Type B pancreatic cell (in vitro differentiated cells): ENCODE measurements at regions not wholly inside any gene's neighbourhood (a gene's known extent, or its start where the extent isn't known, plus 50 kb on each side); places are given as distances from the start of the nearest gene placed in this dataset.

ENCODE experiments used
- DNase-seq: peaks from one replicate; pipeline ENCODE4 v3.0.0; 2021; ENCODE audit warnings: mixed read lengths; ENCODE audit not compliant: unreplicated experiment; ENCODE audit errors: extremely low spot score
- H3K27ac Mint-ChIP-seq: 2 replicates; pipeline ENCODE4 v1.8.0; 2021; ENCODE audit warnings: mild to moderate bottlenecking, mixed read lengths
- H3K27me3 Mint-ChIP-seq: 2 replicates; pipeline ENCODE4 v1.8.0; 2021; ENCODE audit warnings: mixed read lengths
- H3K36me3 Mint-ChIP-seq: 2 replicates; pipeline ENCODE4 v1.8.0; 2021; ENCODE audit warnings: mixed read lengths
- H3K4me1 Mint-ChIP-seq: one replicate; pipeline ENCODE4 v1.8.0; 2021; ENCODE audit warnings: mixed read lengths; ENCODE audit not compliant: unreplicated experiment
- H3K4me3 Mint-ChIP-seq: 2 replicates; pipeline ENCODE4 v1.8.0; 2021; ENCODE audit warnings: mild to moderate bottlenecking, mixed read lengths
- H3K9me3 Mint-ChIP-seq: 2 replicates; pipeline ENCODE4 v1.8.0; 2021; ENCODE audit warnings: mixed read lengths
- CTCF ChIP-seq: fragments of 200-600 bp; sonication (generic); conservative IDR thresholded peaks from 2 replicates; pipeline ENCODE4 v1.5.0; 2021; ENCODE audit warnings: antibody characterized with exemption, mild to moderate bottlenecking

DNA sequence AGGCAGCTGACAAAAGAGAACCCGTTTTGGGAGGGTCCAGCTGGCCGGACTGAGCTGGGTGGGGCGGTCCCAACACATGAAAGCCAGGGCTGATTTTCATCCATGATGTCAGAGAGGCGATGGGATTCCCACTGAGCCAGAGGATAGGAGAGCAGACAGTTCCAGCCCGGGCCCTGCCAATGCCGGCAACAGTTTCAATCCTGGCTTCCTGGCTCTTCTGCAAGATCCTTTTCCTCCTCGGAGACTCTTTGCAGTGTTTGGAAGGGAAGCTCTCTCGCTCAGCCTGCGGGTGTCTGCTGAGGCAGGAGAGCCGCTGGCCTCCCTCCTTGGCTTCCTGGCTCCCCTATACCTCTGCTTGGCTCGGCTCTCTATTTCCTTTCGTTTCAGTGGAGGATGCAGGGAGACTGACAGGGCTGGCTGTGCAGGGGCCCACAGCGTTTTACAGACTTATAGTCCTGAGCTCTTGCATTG lies 145.5 kb upstream of the SOX9 start:
- Mint-ChIP-seq H3K36me3 (no peaks in the 10 kb centered on the region), H3K27ac (no peak overlapping the region), H3K9me3 (no peaks in the 10 kb centered on the region), H3K4me1 (no peaks in the 10 kb centered on the region), H3K27me3 (peaks cover 15% of the 10 kb centered on the region), H3K4me3 (no peak overlapping the region)
- no peak for DNase-seq
- TF ChIP-seq CTCF: no peak

DNA sequence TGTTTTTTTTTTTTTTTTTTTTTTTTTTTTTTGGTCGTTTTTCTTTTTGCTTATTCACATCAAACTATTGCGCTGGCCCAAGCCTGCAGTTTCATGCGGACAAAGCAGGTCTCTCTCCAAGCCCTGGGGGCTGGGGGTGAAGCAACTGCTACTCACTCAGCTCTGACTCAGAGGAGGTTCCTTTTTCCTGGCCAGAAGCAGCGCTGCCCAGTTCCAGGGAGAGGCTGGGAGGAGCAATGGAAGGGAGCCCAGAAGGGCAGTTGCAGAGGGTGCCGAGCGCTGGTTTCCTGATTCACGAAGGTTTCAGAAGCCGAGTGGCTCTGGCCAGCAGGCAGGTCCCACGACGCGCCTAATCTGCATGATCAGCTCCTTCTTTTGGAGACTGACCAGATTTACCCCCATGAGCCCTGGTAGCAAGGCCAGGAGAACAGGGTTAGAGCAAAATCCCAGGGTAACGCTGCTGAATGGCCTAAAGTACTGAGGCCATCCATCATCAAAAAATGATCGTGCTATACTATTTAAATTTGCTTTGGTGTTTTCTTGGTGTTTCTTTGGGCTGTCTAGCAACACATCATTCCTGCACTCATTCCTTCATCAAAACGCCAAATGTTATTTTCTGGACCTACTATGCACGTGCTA lies 144.7 kb upstream of the SOX9 start:
- Mint-ChIP-seq H3K9me3 (no peaks in the 10 kb centered on the region), H3K27me3 (peaks cover 15% of the 10 kb centered on the region), H3K4me1 (no peaks in the 10 kb centered on the region), H3K4me3 (no peak overlapping the region), H3K27ac (no peak overlapping the region), H3K36me3 (no peaks in the 10 kb centered on the region)
- no peak for DNase-seq
- no peak for TF ChIP-seq CTCF

DNA sequence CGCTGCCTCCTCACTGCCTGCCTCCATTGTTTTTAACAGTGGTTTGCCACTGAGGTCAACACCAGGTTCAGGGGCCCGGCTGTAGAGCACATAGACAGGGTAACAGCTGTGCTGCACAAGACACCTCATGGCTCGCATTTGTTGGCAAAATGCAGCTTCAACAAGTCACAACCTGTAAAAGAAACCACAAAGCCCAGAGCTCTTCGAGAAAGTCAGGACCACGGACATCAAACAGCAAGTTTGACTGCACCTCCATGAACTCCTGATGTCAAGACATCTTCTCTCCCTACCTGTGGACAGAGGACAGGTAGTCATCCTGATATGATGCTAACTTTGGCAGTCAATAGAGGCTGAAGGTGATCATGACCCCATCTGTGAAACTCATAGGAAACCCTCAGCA lies 142.4 kb upstream of the SOX9 start:
- H3K27me3 Mint-ChIP-seq: peaks cover 16% of the 10 kb centered on the region
- no peak overlapping the region for H3K27ac Mint-ChIP-seq
- no peaks in the 10 kb centered on the region for H3K36me3 Mint-ChIP-seq
- no peak for DNase-seq
- H3K4me3 Mint-ChIP-seq: no peak overlapping the region
- H3K9me3 Mint-ChIP-seq: no peaks in the 10 kb centered on the region
- no peaks in the 10 kb centered on the region for H3K4me1 Mint-ChIP-seq
- TF ChIP-seq CTCF: no peak

- H3K36me3 Mint-ChIP-seq: no peaks in the 10 kb centered on the region
- H3K27me3 Mint-ChIP-seq: peaks cover 7% of the 10 kb centered on the region
- H3K27ac Mint-ChIP-seq: no peak overlapping the region
- DNase-seq: no peak
- H3K4me3 Mint-ChIP-seq: no peak overlapping the region
- H3K4me1 Mint-ChIP-seq: peaks cover 4% of the 10 kb centered on the region
- no peak for TF ChIP-seq CTCF
- no peaks in the 10 kb centered on the region for H3K9me3 Mint-ChIP-seq
Measured at GRCh38 chr17:71980171-71980570, 140.6 kb upstream of the SOX9 start.

- no peak for DNase-seq
- Mint-ChIP-seq H3K27me3 (peaks cover 7% of the 10 kb centered on the region), H3K4me1 (peaks cover 13% of the 10 kb centered on the region), H3K36me3 (no peaks in the 10 kb centered on the region), H3K4me3 (no peak overlapping the region), H3K9me3 (no peaks in the 10 kb centered on the region), H3K27ac (no peak overlapping the region)
- no peak for TF ChIP-seq CTCF
Measured at GRCh38 chr17:71983828-71984227, 137.0 kb upstream of the SOX9 start.
